NCI-H2029 (cell line): ENCODE measurements at regions not wholly inside any gene's neighbourhood (a gene's known extent, or its start where the extent isn't known, plus 50 kb on each side); places are given as distances from the start of the nearest gene placed in this dataset.

Experiments
- DNase-seq: peaks from one replicate; lab custom pipeline; 2025; lab: John Stamatoyannopoulos, UW

DNA sequence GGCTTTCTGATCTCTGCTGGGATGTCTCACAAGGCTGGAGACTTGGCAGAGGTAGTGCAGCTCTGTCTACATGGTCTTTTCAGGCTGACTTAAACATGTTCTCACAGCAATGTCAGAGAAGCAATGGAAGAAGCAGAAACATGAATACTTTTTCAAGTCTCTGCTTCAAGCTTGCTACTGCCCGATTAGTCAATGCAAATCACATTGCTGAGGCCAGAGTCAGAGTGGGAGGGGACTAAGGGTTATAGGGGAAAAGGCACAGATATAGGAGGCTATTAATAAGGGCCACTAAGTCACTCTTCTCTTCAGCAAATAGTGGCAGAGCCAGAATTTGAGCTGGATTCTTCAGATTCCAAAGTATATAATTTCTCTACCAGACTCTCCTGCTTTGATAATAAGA is 390.5 kb downstream of the TMEM135 start:
- no peak for DNase-seq

DNA sequence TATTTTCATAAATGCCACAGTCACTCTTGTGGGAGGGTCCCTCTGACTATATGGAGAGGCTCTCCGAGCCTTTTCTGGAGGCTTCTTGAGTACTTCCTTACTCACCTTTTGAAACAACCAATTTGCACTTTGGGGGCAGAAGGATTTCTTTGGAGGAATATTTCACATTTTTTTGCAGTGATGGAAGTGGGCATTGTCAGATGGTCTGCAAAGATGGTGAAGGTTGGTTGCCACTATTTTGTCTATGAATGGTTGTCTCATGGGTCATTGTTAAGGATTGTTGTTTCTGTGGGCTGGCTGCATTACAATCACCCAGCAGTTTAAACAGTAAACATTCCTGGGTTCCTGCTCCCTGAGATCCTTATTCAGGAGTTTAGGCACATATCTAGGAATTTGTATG is 388.2 kb downstream of the TMEM135 start:
- no peak for DNase-seq

DNA sequence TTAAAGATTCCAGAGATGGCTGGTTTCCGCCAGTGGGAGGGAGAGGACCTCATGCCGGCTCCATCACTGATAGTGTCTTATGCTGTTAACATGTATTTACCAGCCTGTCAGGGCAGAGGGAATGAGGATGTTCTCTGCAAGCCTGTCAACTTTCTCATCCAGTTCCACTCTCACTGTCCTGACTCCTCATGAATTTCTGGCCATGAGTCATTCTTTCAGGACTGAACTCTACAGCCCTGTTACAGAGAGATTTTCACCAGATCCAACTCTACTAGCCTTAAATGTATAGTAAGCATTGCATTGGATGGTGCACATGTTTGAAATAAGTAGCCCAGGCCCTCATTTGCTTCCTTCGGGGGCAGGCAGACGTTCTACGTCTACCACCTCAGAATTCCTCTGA is 387.7 kb downstream of the TMEM135 start:
- no peak for DNase-seq

DNA sequence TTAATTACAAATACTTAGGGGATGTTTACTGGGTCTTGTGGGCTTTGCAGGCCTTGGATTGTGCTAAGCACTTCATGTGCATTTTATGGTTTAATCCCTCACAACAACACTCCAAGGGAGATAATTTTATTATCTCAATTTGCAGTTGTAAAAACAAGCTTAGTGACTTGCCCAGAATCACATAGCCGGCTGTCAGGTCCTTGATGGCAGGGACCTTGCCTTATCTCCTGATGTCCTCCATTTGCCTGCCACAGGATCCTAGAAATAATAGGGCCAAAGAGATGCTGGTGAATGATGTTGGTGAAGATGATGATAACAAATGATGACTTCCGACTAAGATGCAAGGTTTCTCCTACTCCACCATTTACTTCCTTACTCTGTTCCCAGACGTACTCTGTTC is 385.4 kb downstream of the TMEM135 start:
- no peak for DNase-seq

DNA sequence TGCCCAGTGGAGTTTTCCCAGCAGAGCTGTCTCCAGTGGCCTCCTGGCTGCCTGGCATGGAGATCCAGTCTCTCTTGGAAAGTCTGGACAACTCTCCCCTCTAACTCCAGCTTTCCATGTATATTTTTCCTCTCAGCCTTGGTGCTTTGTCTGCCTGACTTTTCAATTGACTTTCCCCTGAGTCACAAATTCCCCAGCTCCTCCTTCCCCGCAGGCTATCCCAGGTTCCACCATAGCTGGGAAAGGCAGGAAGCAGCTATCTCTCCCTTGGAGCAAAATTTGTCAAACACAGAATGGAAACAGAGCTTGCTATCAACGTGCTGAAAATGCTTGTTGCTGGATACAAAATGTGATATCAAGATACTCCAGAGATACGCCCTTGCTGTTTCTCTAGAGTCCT is 384.8 kb downstream of the TMEM135 start:
- no peak for DNase-seq

DNA sequence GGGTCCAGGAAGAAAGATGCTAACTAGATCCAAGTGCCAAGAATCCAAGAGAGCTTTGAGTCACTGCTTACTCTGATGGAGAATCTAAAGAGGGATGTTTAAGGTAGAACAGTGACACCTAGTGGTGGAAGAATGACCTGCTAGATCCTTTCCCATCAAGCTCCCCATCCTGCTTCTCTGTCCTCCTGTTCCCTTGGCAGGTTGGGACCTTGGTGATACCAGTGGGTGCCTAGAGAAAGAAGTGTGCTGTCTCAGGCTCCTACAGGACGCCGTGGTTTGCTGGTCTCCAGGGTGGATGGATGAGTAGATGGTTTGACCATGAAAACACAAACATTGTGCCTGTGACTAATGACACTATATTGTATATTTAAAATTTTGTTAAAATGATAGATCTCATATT is 383.7 kb downstream of the TMEM135 start:
- DNase-seq = peak; percentile 80

DNA sequence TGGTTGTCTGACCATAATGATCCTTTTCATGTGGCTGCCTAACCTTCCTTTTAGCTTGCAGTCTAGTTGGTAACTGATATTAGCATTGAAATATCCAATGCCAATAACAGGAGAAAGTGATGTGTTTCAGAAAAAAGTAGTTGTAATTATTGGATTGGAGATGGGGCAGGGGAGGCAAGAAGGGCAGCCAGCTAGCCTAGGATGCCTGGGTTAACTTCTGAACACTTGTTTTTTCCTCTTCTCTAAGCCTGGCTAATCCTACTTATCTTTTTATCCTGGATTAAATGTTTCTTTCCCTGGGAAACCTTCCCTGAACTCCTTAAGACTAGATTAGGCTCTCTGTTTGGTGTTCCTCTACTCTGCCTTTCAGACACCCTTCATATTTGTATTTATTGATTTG is 380.2 kb downstream of the TMEM135 start:
- DNase-seq = no peak

DNA sequence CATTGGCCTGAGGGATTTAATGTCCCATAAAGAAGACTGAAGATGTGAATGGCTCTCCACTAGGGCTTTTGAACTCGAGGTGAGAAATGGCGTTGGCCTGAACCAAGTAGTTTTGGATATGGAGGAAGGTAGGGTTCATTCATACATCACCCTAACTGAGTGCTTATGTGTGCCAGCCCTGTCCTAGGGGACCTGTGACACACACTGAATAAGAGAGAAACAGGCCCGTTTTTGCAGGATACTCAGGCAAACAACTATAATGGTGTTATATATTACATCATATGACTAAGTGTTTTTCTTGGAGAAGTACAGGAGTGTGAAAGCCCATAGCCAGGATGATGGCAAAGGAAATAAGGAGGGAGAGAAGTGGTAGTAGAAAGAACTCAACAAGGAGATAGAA is 368.1 kb downstream of the TMEM135 start:
- DNase-seq = no peak

DNA sequence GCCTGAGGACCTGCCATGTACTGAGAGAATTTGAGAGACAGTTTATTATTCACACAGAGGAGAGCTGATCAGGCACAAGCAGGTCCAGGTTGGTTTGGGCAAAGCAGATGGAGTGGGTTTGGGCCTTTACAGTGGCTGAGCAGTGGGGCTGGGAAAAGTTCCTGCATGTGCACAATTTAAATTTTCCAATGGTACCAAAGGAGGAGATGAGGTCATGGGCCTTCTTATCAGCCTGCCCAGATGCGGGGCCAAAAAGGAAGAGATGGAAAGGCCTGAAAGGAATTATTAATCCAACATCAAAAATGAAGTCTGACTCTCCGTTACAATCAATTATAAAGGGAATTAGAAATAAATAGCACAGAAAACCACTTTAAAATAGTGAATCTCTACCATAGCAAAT is 367.6 kb downstream of the TMEM135 start:
- DNase-seq = no peak

DNA sequence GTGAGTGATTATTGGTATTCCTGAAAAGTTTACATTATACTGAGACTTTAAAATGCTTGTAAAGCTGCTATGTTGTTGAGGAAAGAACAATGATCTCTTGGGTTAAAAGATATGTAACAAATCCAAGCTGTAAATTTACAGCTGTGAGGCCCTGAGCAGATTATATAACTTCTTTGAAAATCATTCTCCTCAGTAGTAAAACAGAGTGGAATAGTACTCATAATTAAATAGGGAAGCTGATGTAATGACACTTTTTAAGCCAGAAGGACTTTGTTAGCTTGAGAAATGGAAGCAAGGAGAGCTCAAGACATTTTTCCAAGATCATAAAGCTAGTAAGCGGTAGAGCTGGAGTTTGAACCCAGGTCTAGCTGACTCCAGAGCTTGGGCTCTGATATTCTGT is 363.9 kb downstream of the TMEM135 start:
- no peak for DNase-seq

DNA sequence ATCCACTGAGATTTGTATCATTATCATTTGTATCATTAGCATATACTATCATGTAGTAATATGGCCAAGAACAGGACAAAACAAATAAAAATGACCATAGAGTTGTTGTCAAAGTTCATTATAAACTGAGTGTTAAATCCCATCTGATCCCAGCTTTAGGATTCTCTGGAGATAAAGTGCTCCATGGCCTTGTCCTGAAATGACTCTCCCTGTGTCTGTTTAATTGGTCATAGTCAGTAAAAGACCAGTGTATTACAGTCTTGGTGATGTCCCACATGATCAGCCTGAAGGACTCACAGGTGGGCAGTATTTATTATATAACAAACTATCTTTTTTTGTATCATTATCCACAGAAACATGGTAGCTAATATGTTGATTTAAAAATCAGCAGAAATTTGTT is 361.6 kb downstream of the TMEM135 start:
- DNase-seq = no peak

DNA sequence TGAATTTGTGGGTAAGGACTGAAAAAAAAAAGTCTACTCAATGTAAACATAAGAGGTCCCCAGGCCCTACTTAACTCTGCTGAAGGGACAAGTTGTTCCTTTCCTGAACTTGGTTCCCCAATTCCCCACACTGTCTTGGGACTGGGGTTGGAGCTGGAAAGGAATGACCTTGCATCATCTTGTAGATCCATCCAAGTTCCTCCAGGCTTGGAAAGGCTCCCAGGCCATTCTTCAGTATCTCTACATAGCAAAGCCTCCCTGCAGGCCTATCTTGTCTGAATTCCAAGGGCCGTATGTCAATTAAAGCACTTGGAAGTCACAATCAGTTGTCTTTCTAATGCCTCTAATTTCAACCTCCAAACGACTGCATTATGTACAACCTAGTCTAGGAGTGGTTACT is 361.2 kb downstream of the TMEM135 start:
- no peak for DNase-seq

DNA sequence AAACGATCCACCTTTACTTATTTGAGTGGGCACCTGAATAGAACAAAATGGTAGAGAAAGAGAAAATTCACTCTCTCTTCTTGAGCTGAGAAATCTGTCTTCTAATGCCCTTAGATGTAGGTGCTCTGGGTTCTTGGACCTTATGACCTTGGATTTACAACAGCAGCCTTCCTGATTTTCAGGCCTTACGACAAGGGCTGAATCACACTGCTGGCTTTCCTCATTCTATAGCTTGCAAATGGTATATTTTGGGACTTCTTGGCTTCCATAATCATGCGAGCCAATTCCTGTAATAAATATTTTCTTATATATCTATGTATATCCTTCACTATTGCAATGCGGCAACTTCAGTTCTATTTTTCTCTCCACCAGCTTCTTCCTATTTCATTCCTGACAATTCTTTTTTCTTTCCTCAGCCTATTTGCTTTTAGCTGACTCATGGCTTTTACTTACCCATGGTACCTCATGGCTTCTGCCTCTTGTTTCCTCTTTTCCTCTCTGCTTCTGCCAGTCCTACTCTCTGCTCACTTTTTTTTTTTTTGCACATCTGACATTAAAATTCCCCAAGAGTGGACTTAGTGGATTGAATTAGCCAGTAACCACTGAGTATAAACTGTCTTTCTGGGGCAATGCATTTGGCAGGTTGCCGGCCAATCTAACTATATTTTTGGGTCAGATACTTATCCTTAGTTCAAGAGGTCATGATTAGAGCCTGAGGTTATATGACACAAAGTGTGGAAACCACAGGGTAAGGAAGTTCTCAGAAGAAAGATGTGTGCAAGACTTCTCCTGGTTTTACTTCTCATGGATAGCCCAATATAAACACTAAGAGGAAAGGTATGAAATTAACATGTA is 359.5 kb downstream of the TMEM135 start:
- no peak for DNase-seq

DNA sequence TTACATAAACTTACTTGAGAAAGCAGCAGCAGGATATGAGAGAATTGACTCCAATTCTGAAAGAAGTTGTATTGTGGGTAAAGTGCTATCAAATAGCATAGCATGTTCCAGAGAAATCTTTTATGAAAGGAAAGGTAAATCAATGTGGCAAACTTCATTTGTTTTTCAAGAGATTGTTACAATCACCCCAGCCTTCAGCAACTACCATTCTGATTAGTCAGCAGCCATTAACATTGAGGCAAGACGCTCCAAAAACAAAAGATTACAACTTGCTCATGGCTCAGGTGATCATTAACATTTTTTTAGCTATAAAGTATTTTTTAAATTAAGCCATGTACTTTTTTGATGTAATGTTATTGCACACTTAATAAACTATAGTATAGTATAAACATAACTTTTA is 357.2 kb downstream of the TMEM135 start:
- no peak for DNase-seq

DNA sequence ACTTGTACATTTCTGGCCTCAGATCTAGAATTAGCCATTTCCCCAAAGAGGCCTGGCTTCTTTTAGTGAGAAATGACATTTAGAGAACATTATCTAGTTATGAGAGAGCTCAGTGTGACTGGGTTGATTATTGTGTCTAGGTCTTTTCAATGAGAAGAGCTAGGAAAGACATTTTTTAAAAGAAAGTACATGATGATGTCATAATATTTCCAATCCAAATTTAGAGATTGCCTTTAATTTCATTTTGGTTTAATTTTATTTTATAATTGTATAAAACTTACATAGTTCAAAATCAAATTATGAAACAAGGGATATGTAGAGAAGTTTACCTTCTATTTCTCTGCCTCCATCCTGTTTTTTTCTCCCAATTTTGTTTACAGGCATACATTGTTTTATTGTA is 354.9 kb downstream of the TMEM135 start:
- no peak for DNase-seq

DNA sequence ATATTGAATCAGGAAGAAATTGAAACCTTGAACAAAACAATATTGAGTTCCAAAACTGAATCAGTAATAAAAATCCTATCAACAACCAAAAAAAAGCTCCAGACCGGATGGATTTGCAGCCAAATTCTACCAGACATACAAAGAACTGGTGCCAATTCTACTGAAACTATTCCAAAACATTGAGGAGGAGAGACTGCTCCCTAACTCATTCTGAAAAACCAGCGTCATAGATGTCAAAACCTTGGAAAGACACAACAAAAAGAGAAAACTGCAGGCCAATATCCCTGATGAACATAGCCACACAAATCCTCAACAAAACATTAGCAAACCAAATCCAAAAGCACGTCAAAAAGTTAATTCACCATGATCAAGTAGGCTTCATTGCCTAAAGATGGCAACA is 353.8 kb downstream of the TMEM135 start:
- DNase-seq = no peak

DNA sequence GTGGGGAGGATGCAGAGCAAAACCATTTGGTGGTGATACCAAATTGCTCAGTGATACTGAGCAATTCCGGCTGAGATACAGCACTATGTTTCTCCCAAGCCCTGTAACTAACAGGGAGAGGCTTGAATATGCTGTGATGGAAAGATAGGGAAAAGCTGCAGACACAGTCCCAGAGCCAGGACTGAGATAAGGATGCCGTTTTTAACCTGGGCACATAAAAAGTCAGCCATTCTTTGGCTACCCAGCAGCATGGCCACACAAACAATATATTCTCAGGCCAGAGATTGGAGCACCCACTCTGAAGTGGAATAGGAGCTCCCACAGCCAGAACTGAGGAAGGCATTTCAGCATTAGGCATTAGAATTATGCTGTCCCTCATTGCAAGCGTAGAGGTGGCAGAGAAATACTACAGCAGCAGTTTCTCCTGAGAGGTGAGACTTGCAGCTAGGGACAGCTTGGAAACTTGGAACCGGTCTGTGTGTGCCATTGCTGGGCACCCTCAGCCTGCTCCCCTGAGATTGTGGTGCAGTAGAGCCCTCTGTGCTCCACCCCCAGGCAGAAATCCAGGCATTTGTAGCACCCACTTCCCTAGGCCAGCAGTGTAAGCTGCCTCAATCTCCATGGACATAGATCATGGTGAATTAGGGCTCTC is 346.5 kb downstream of the TMEM135 start:
- no peak for DNase-seq

DNA sequence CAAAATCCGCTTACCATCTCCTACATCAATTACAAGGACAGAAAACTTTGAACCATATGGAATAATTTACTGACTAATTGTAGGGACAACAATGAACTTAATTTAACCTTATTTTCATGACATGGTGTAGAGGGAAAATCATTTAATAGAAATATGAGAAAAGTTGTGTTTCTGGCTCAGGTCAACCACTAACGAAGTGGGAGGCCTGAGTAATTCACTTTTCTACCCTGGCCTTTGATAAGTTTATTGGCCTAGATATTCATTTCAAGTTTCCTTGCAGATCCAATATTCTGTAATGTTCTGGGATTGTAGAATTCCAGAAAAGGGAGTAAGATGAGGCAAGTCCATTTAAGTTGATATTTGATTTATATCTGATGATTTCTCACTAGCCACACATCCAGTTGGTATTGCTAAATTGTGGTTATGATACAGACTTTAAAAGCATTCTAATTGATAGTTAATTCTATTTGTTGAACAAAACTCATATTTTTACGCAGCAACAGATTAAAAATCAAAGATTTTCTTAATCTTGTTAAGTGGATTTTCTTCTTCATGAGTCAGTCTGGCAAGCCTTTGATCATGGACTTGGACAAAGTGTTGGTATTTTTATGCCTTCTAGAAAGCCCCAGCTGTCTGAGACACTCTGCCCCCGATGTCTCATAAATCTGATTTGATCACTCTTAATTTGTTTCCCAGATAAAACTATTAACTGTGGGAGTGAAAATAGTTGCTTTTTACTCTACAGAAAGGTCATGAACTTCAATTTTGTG is 336.5 kb downstream of the TMEM135 start:
- no peak for DNase-seq
